ENCODE measurements at regions not wholly inside any gene's neighbourhood (a gene's known extent, or its start where the extent isn't known, plus 50 kb on each side); places are given as distances from the start of the nearest gene placed in this dataset.

GRCh38 chr2:88248280-88248828, 78.2 kb downstream of the THNSL2 start:
- TF ChIP-seq POLR2A (IDR thresholded peaks at IDR 0.05) (no peak), CTCF (IDR thresholded peaks at IDR 0.05) (no peak), EP300 (IDR thresholded peaks at IDR 0.05) (no peak)

Measured in ovary (tissue), 3 donors.